SK-N-SH treated with all-trans-retinoic acid at 6 μM for 48 hours (cell line): ENCODE measurements at regions not wholly inside any gene's neighbourhood (a gene's known extent, or its start where the extent isn't known, plus 50 kb on each side); places are given as distances from the start of the nearest gene placed in this dataset.

Experiments used
- ATAC-seq: fragments of 200-7000 bp; cut with Tn5 transposase; 3 replicates; pipeline ENCODE4 v1.9.1; 2020; ENCODE audit warnings: mild to moderate bottlenecking, moderate library complexity
- ARNTL ChIP-seq: fragments of 450-650 bp; formaldehyde crosslinking; IDR thresholded peaks from 2 replicates; pipeline ENCODE4 v1.5.0; 2020; ENCODE audit warnings: low read depth, mild to moderate bottlenecking, moderate library complexity, borderline replicate concordance
- ESRRG ChIP-seq: fragments of 250-450 bp; sonication (Bioruptor Pico); IDR thresholded peaks from 2 replicates; pipeline ENCODE4 v1.6.1; 2021; ENCODE audit warnings: mild to moderate bottlenecking
- GLIS3 ChIP-seq: fragments of 250-450 bp; sonication (Bioruptor Pico); IDR thresholded peaks from 2 replicates; pipeline ENCODE4 v1.5.0; 2020; ENCODE audit warnings: mild to moderate bottlenecking, moderate library complexity
- ISL1 ChIP-seq: fragments of 250-450 bp; sonication (Bioruptor Pico); IDR thresholded peaks from 2 replicates; pipeline ENCODE4 v2.1.2; 2022; ENCODE audit warnings: mild to moderate bottlenecking, moderate library complexity
- OSR1 ChIP-seq: fragments of 250-450 bp; sonication (Bioruptor Pico); IDR thresholded peaks from 2 replicates; pipeline ENCODE4 v1.8.0; 2022; ENCODE audit warnings: moderate library complexity, mild to moderate bottlenecking, inconsistent platforms
- PPARA ChIP-seq: fragments of 250-450 bp; sonication (Bioruptor Pico); IDR thresholded peaks from 2 replicates; pipeline ENCODE4 v1.5.0; 2020; ENCODE audit warnings: mild to moderate bottlenecking, borderline replicate concordance
- RARB ChIP-seq: fragments of 250-450 bp; sonication (Bioruptor Pico); IDR thresholded peaks from 2 replicates; pipeline ENCODE4 v1.8.0; 2021; ENCODE audit warnings: mild to moderate bottlenecking, moderate library complexity
- SNAI2 ChIP-seq: fragments of 250-450 bp; sonication (Bioruptor Pico); IDR thresholded peaks from 2 replicates; pipeline ENCODE4 v1.5.0; 2020; ENCODE audit warnings: mild to moderate bottlenecking, moderate library complexity
- TCF4 ChIP-seq: fragments of 250-450 bp; sonication (Bioruptor Pico); IDR thresholded peaks from 2 replicates; pipeline ENCODE4 v1.8.0; 2021; ENCODE audit warnings: mild to moderate bottlenecking, moderate library complexity, borderline replicate concordance
- TOX ChIP-seq: fragments of 250-450 bp; sonication (Bioruptor Pico); IDR thresholded peaks from 2 replicates; pipeline ENCODE4 v1.8.0; 2021; ENCODE audit warnings: mild to moderate bottlenecking, moderate library complexity, borderline replicate concordance
- TSHZ2 ChIP-seq: fragments of 250-450 bp; sonication (Bioruptor Pico); IDR thresholded peaks from 2 replicates; pipeline ENCODE4 v1.5.0; 2020; ENCODE audit warnings: mild to moderate bottlenecking, moderate library complexity
- ZC3H10 ChIP-seq: fragments of 250-450 bp; sonication (Bioruptor Pico); IDR thresholded peaks from 2 replicates; pipeline ENCODE4 v1.5.1; 2021; ENCODE audit warnings: mild to moderate bottlenecking, moderate library complexity
- ZFP3 ChIP-seq: fragments of 250-450 bp; sonication (Bioruptor Pico); IDR thresholded peaks from 2 replicates; pipeline ENCODE4 v1.5.0; 2020; ENCODE audit warnings: mild to moderate bottlenecking, moderate library complexity
- ZFP30 ChIP-seq: fragments of 450-650 bp; formaldehyde crosslinking; IDR thresholded peaks from 2 replicates; pipeline ENCODE4 v1.5.0; 2022; ENCODE audit warnings: mild to moderate bottlenecking, moderate library complexity
- ZNF565 ChIP-seq: fragments of 450-650 bp; formaldehyde crosslinking; conservative IDR thresholded peaks from 2 replicates; pipeline ENCODE4 v1.5.0; 2020; ENCODE audit warnings: low read depth, mild to moderate bottlenecking, moderate library complexity
- ZNF70 ChIP-seq: fragments of 450-650 bp; formaldehyde crosslinking; IDR thresholded peaks from 2 replicates; pipeline ENCODE4 v1.5.0; 2020; ENCODE audit warnings: mild to moderate bottlenecking, moderate library complexity
- ZNF8 ChIP-seq: fragments of 450-650 bp; formaldehyde crosslinking; IDR thresholded peaks from 2 replicates; pipeline ENCODE4 v1.5.0; 2020; ENCODE audit warnings: mild to moderate bottlenecking, moderate library complexity
- TF ChIP-seq, protein P1 (sequence below): fragments of 250-450 bp; sonication (Bioruptor Pico); IDR thresholded peaks from 2 replicates; pipeline ENCODE4 v1.8.0; 2020; ENCODE audit warnings: mild to moderate bottlenecking, moderate library complexity, borderline replicate concordance
- TF ChIP-seq, protein P2 (sequence below): fragments of 250-450 bp; sonication (Bioruptor Pico); IDR thresholded peaks from 2 replicates; pipeline ENCODE4 v1.8.0; 2021; ENCODE audit warnings: low read depth, mild to moderate bottlenecking, moderate library complexity, borderline replicate concordance
- TF ChIP-seq, protein P3 (sequence below): fragments of 250-450 bp; sonication (Bioruptor Pico); IDR thresholded peaks from 2 replicates; pipeline ENCODE4 v1.5.1; 2020; ENCODE audit warnings: low read depth, mild to moderate bottlenecking, moderate library complexity

DNA sequence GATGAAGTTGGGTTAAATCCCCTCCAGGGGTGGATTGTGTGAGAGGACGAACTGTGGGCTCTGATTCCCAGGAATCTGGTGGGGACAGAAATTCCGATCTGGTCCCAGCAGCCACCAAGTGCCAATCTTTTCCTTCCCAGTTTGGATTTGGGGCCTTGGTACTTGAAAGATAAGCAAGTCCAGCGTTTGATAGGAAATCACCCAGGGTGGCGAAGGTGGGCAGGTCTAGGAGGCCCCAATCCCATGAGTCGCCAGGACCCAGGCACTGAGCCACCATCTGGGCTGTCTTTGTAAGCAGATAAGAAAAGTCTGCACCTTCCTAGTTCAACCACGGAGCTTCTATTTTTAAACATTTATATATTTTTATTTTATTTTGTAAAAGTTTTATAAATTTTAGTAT is 122.6 kb upstream of the LSM8 start:
- TF ChIP-seq ARNTL (CRISPR knock-in tag), result no peak
- no peak for TF ChIP-seq ESRRG (CRISPR knock-in tag)
- no peak for TF ChIP-seq GLIS3 (CRISPR knock-in tag)
- no peak for TF ChIP-seq ZC3H10 (CRISPR knock-in tag)
- no peak for TF ChIP-seq ZFP3
- no peak for TF ChIP-seq ZFP30 (CRISPR knock-in tag)
- TF ChIP-seq ZNF565 (CRISPR knock-in tag), result no peak
- TF ChIP-seq, protein P1, sequence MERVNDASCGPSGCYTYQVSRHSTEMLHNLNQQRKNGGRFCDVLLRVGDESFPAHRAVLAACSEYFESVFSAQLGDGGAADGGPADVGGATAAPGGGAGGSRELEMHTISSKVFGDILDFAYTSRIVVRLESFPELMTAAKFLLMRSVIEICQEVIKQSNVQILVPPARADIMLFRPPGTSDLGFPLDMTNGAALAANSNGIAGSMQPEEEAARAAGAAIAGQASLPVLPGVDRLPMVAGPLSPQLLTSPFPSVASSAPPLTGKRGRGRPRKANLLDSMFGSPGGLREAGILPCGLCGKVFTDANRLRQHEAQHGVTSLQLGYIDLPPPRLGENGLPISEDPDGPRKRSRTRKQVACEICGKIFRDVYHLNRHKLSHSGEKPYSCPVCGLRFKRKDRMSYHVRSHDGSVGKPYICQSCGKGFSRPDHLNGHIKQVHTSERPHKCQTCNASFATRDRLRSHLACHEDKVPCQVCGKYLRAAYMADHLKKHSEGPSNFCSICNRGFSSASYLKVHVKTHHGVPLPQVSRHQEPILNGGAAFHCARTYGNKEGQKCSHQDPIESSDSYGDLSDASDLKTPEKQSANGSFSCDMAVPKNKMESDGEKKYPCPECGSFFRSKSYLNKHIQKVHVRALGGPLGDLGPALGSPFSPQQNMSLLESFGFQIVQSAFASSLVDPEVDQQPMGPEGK, result no peak
- no peak for TF ChIP-seq ZNF70
- TF ChIP-seq, protein P2, sequence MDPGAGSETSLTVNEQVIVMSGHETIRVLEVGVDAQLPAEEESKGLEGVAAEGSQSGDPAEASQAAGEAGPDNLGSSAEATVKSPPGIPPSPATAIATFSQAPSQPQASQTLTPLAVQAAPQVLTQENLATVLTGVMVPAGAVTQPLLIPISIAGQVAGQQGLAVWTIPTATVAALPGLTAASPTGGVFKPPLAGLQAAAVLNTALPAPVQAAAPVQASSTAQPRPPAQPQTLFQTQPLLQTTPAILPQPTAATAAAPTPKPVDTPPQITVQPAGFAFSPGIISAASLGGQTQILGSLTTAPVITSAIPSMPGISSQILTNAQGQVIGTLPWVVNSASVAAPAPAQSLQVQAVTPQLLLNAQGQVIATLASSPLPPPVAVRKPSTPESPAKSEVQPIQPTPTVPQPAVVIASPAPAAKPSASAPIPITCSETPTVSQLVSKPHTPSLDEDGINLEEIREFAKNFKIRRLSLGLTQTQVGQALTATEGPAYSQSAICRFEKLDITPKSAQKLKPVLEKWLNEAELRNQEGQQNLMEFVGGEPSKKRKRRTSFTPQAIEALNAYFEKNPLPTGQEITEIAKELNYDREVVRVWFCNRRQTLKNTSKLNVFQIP, result no peak
- TF ChIP-seq, all 23 proteins: peak for 0
- no peak for ATAC-seq

- ATAC-seq, result no peak
- TF ChIP-seq ESRRG (CRISPR knock-in tag), result no peak
- TF ChIP-seq, protein P3, sequence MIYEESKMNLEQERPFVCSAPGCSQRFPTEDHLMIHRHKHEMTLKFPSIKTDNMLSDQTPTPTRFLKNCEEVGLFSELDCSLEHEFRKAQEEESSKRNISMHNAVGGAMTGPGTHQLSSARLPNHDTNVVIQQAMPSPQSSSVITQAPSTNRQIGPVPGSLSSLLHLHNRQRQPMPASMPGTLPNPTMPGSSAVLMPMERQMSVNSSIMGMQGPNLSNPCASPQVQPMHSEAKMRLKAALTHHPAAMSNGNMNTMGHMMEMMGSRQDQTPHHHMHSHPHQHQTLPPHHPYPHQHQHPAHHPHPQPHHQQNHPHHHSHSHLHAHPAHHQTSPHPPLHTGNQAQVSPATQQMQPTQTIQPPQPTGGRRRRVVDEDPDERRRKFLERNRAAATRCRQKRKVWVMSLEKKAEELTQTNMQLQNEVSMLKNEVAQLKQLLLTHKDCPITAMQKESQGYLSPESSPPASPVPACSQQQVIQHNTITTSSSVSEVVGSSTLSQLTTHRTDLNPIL (CRISPR knock-in tag), result no peak
- TF ChIP-seq GLIS3 (CRISPR knock-in tag), result no peak
- TF ChIP-seq TCF4, result no peak
- TF ChIP-seq OSR1 (CRISPR knock-in tag), result no peak
- no peak for TF ChIP-seq TOX
- TF ChIP-seq, protein P1, result no peak
- TF ChIP-seq, protein P2, result no peak
- TF ChIP-seq ZFP30 (CRISPR knock-in tag), result no peak
- no peak for TF ChIP-seq TSHZ2
- no peak for TF ChIP-seq RARB (CRISPR knock-in tag)
- TF ChIP-seq ISL1 (CRISPR knock-in tag), result no peak
- TF ChIP-seq ARNTL (CRISPR knock-in tag), result no peak
- no peak for TF ChIP-seq ZNF565 (CRISPR knock-in tag)
- TF ChIP-seq SNAI2 (CRISPR knock-in tag), result no peak
- TF ChIP-seq ZNF8 (CRISPR knock-in tag), result no peak
- no peak for TF ChIP-seq ZFP3
- TF ChIP-seq PPARA, result no peak
Observed at GRCh38 chr7:118072893-118073674, 110.9 kb upstream of the LSM8 start.
